Ishikawa (cell line): ENCODE measurements at regions not wholly inside any gene's neighbourhood (a gene's known extent, or its start where the extent isn't known, plus 50 kb on each side); places are given as distances from the start of the nearest gene placed in this dataset.

Source experiments
- CEBPB ChIP-seq: IDR thresholded peaks from 2 replicates; pipeline ENCODE4 v1.6.1; 2012
- CREB1 ChIP-seq: IDR thresholded peaks from 2 replicates; pipeline ENCODE4 v1.6.1; 2012; ENCODE audit warnings: low read depth
- EGR1 ChIP-seq: IDR thresholded peaks from 2 replicates; pipeline ENCODE4 v1.6.1; 2012
- EP300 ChIP-seq: IDR thresholded peaks from 2 replicates; pipeline ENCODE4 v1.6.1; 2012; ENCODE audit warnings: borderline replicate concordance
- FOXM1 ChIP-seq: IDR thresholded peaks from 2 replicates; pipeline ENCODE4 v1.6.1; 2012; ENCODE audit warnings: low read depth, borderline replicate concordance
- MAX ChIP-seq: IDR thresholded peaks from 2 replicates; pipeline ENCODE4 v1.6.1; 2012
- NFIC ChIP-seq: IDR thresholded peaks from 2 replicates; pipeline ENCODE4 v1.6.1; 2012
- RAD21 ChIP-seq: IDR thresholded peaks from 2 replicates; pipeline ENCODE4 v1.6.1; 2012; ENCODE audit warnings: low read depth
- TAF1 ChIP-seq: IDR thresholded peaks from 2 replicates; pipeline ENCODE4 v1.6.1; 2012; ENCODE audit warnings: low read depth, mild to moderate bottlenecking
- TCF12 ChIP-seq: IDR thresholded peaks from 2 replicates; pipeline ENCODE4 v1.6.1; 2012; ENCODE audit warnings: low read depth
- TEAD4 ChIP-seq: IDR thresholded peaks from 2 replicates; pipeline ENCODE4 v1.6.1; 2012
- USF1 ChIP-seq: IDR thresholded peaks from 2 replicates; pipeline ENCODE4 v1.6.1; 2012
- YY1 ChIP-seq: IDR thresholded peaks from 2 replicates; pipeline ENCODE4 v1.6.1; 2012; ENCODE audit warnings: low read depth
- ZBTB7A ChIP-seq: IDR thresholded peaks from 2 replicates; pipeline ENCODE4 v1.6.1; 2012; ENCODE audit warnings: low read depth
- TF ChIP-seq, protein P1 (sequence below): IDR thresholded peaks from 2 replicates; pipeline ENCODE4 v1.6.1; 2012; ENCODE audit warnings: low read depth, mild to moderate bottlenecking

DNA sequence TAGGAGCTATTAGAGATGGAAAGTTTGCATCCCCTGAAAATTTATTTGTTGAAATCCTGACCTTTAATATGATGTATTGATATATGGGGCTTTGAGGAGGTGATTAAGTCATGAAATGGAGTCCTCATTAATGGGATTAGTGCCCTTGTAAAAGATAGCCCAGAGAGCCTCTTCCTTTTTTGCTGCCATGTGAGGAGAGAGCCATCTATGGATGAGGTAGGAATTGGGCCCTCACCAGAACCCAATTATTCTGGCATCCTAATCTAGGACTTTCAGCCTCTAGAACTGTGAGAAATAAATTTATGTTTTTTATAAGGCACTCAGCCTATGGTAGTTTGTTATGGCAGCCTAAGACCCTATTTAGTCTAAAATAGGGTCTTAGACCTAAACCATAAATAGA, 250.2 kb upstream of the SLITRK1 start:
- no peak for TF ChIP-seq EGR1

- TF ChIP-seq YY1 (no peak), ZBTB7A (no peak), EP300 (no peak), NFIC (no peak), EGR1 (no peak), CEBPB (no peak), CREB1 (no peak), TAF1 (no peak), RAD21 (no peak), TCF12 (no peak)
Measured at GRCh38 chr13:84131249-84131648, 249.0 kb upstream of the SLITRK1 start.

GRCh38 chr13:84130495-84131114, 248.3 kb upstream of the SLITRK1 start:
- TF ChIP-seq YY1 = no peak
- TF ChIP-seq RAD21 = no peak
- no peak for TF ChIP-seq CREB1
- no peak for TF ChIP-seq EP300
- no peak for TF ChIP-seq MAX
- no peak for TF ChIP-seq USF1
- TF ChIP-seq FOXM1 = no peak
- TF ChIP-seq CEBPB = no peak
- no peak for TF ChIP-seq EGR1
- TF ChIP-seq, protein P1, sequence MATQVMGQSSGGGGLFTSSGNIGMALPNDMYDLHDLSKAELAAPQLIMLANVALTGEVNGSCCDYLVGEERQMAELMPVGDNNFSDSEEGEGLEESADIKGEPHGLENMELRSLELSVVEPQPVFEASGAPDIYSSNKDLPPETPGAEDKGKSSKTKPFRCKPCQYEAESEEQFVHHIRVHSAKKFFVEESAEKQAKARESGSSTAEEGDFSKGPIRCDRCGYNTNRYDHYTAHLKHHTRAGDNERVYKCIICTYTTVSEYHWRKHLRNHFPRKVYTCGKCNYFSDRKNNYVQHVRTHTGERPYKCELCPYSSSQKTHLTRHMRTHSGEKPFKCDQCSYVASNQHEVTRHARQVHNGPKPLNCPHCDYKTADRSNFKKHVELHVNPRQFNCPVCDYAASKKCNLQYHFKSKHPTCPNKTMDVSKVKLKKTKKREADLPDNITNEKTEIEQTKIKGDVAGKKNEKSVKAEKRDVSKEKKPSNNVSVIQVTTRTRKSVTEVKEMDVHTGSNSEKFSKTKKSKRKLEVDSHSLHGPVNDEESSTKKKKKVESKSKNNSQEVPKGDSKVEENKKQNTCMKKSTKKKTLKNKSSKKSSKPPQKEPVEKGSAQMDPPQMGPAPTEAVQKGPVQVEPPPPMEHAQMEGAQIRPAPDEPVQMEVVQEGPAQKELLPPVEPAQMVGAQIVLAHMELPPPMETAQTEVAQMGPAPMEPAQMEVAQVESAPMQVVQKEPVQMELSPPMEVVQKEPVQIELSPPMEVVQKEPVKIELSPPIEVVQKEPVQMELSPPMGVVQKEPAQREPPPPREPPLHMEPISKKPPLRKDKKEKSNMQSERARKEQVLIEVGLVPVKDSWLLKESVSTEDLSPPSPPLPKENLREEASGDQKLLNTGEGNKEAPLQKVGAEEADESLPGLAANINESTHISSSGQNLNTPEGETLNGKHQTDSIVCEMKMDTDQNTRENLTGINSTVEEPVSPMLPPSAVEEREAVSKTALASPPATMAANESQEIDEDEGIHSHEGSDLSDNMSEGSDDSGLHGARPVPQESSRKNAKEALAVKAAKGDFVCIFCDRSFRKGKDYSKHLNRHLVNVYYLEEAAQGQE = no peak
- TF ChIP-seq NFIC = no peak
- no peak for TF ChIP-seq TAF1
- no peak for TF ChIP-seq ZBTB7A
- no peak for TF ChIP-seq TCF12
- TF ChIP-seq TEAD4 = no peak

- no peak for TF ChIP-seq TAF1
- TF ChIP-seq RAD21 = no peak
- no peak for TF ChIP-seq TCF12
- TF ChIP-seq ZBTB7A = no peak
- TF ChIP-seq EGR1 = no peak
- no peak for TF ChIP-seq YY1
- no peak for TF ChIP-seq FOXM1
- no peak for TF ChIP-seq CEBPB
- no peak for TF ChIP-seq NFIC
- no peak for TF ChIP-seq MAX
- no peak for TF ChIP-seq TEAD4
- TF ChIP-seq CREB1 = no peak
- TF ChIP-seq, protein P1 = no peak
- no peak for TF ChIP-seq USF1
Measured at GRCh38 chr13:84129966-84130365, 247.7 kb upstream of the SLITRK1 start.

- TF ChIP-seq MAX (no peak), NFIC (no peak), TCF12 (no peak), TAF1 (no peak), CEBPB (no peak), RAD21 (no peak), FOXM1 (no peak), EGR1 (no peak), ZBTB7A (no peak), CREB1 (no peak)
- TF ChIP-seq, protein P1 = no peak
Measured at GRCh38 chr13:84127597-84128128, 245.4 kb upstream of the SLITRK1 start.
